ENCODE measurements at regions not wholly inside any gene's neighbourhood (a gene's known extent, or its start where the extent isn't known, plus 50 kb on each side); places are given as distances from the start of the nearest gene placed in this dataset.

- TF ChIP-seq CTCF (IDR thresholded peaks at IDR 0.05; ENCODE audit: insufficient read depth, low read depth, low read length) (no peak), EZH2 (IDR thresholded peaks at IDR 0.05; ENCODE audit: insufficient read depth, low read length) (no peak)
These were observed 1520.1 kb upstream of the ZEB2 start for GRCh38 chr2:146040051-146040450.

Measured in astrocyte (in vitro differentiated cells and primary cell).